GM12864 (cell line): ENCODE measurements at regions not wholly inside any gene's neighbourhood (a gene's known extent, or its start where the extent isn't known, plus 50 kb on each side); places are given as distances from the start of the nearest gene placed in this dataset.

ENCODE experiments used
- DNase-seq: peaks from one replicate; pipeline ENCODE4 v3.0.0-alpha.2; 2011; ENCODE audit warnings: low read depth
- H3K4me3 ChIP-seq: 2 replicates; pipeline ENCODE4 v1.5.1; 2011; ENCODE audit warnings: mild to moderate bottlenecking, low read depth, low read length, control low read depth
- TF ChIP-seq, protein P1 (sequence below): IDR thresholded peaks from 2 replicates; pipeline ENCODE4 v1.5.1; 2011; ENCODE audit warnings: low read depth, mild to moderate bottlenecking, moderate library complexity, low read length, control low read depth, inconsistent platforms; ENCODE audit errors: missing control alignments

DNA sequence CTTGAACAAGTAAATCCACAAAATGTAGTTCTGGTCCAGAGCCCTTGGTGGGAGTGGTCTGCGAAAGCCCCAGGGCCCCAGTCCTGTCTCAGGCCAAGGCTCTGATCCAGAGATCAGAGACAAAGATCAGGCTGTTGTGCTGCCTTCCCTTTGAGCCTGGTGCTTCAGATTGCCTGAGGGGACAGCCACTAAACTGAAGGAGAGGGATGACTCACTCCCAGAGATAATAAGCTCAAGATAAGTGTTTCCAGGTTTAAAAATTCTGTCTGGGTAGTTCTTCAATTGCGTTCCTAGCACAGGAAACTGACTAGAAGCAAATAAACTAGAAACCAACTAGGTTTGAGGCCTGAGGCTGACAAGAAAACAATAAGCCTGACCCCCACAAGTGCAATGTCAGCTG lies 190.2 kb downstream of the RAMP3 start:
- no peak for DNase-seq
- H3K4me3 ChIP-seq: no peak overlapping the region
- TF ChIP-seq, protein P1, sequence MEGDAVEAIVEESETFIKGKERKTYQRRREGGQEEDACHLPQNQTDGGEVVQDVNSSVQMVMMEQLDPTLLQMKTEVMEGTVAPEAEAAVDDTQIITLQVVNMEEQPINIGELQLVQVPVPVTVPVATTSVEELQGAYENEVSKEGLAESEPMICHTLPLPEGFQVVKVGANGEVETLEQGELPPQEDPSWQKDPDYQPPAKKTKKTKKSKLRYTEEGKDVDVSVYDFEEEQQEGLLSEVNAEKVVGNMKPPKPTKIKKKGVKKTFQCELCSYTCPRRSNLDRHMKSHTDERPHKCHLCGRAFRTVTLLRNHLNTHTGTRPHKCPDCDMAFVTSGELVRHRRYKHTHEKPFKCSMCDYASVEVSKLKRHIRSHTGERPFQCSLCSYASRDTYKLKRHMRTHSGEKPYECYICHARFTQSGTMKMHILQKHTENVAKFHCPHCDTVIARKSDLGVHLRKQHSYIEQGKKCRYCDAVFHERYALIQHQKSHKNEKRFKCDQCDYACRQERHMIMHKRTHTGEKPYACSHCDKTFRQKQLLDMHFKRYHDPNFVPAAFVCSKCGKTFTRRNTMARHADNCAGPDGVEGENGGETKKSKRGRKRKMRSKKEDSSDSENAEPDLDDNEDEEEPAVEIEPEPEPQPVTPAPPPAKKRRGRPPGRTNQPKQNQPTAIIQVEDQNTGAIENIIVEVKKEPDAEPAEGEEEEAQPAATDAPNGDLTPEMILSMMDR: no peak

DNA sequence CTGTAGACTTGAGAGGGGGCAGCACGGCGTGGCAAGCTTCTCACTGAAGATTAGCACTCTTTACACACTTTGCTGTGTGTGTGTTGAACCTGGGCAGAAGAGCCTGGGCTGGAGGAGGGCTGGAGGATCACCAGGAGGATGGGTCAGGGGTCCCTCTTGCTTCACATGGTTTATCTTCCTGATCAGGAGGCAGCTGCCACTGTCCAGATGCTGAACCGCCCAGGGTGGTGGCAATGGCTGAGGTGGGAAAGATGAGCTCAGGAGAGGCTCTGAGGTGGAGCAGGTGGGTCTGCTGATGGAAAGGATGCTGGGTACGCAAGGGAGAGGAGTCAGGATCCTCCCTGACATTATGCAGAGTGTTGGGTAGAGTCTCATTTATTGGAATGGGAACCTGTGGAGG lies 191.5 kb downstream of the RAMP3 start:
- no peak overlapping the region for H3K4me3 ChIP-seq
- TF ChIP-seq, protein P1: no peak
- no peak for DNase-seq

DNA sequence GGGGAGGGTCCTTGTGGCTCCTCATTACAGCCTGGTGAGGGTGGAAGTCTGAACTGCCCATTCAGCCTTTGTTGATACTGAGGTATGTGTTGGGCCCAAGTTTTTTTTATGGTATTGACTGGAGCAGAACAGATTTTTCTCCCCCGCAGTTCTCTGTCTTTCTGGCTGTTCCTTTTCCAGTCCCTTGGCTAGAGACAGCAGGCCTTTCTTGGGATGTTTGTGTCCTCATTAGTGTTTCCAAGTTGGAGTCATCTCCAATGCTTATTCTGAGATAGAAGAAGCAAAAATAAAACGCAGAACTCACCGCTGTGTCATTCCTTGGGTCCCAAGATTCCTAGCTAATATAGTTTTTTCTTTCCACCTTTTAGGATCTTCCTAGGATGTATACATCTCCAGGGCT lies 193.3 kb downstream of the RAMP3 start:
- DNase-seq: no peak
- H3K4me3 ChIP-seq: no peak overlapping the region
- TF ChIP-seq, protein P1: no peak

DNA sequence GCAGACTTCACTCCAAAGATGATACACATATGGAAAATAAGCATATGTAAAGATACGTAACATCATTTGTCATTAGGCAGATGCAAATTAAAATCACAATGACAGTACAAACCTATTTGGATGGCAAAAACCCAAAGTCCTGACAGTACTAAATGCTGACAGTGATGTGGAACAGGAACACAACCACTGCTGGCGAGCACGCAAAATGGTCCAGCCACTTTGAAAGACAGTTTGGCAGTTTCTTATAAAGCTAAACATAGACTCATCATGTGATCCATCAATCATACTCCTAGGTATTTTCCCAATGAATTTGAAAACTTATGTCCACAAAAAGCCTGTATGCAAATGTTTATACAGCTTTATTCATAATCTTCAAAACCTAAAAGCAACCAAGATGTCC lies 200.7 kb downstream of the RAMP3 start:
- DNase-seq: no peak
- TF ChIP-seq, protein P1: no peak
- no peak overlapping the region for H3K4me3 ChIP-seq

DNA sequence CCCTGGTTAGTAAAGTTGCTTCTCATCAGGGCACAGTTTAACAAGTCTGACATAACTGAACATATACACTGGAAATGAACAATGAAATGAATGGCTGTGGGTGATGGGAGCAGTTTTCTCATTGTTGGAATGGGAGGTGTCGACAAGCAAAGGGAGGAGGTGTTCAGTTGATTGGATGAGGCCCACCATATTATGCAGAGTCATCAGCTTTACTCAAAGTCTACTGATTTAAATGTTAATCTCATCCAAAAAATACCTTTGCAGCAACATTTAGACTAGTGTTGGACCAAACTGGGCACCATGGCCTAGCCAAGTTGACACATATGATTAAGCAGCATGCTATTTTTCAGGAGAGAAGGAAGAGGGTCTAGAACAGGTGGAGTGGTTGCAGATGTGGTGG lies 201.7 kb downstream of the RAMP3 start:
- H3K4me3 ChIP-seq: no peak overlapping the region
- DNase-seq: no peak
- TF ChIP-seq, protein P1: no peak

DNA sequence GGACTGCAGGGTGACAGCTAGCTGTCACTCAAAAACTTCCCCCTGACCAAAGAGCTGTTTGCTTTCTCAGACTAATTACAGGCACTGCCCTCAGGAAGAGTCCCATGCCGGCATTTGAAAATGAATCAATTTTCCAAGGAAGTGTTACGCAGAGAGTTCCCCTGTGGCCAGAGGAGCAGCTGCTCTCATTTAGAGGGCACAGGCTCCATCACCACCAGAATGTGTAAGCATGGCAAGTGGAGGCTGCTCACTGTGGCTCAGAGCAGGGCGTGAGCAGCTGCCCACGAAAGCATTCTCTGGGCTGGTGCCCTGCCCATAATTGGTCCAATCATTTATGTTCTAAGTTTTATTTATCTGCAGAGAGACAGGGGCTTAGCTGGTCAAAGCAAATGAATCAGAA lies 202.2 kb downstream of the RAMP3 start:
- TF ChIP-seq, protein P1: no peak
- DNase-seq: no peak
- H3K4me3 ChIP-seq: no peak overlapping the region

DNA sequence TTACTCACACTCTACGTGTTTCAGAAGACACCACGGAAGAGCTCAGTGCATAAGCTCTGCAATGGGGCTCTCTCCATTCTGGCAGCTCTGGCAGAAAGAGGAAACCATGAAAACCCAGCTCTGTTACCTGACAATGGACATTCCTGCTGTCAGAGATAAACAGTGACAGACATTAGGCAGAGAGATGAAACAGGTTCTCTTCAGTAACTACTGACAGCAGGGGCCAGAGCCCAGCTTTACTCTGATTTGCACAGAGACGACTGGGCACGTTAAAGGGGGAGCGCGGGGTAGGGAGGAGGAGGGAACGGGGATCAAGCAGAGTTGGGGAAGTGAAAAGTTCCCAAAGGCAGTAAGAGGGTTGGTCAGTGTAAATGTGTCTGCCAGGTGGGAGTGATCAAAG lies 206.1 kb downstream of the RAMP3 start:
- no peak overlapping the region for H3K4me3 ChIP-seq
- DNase-seq: no peak
- TF ChIP-seq, protein P1: no peak
